Stimulated activated CD8-positive, alpha-beta memory T cell treated with anti-CD3 and anti-CD28 coated beads, Interleukin-4, amount 100 ng/mL, for 4 hours (primary cell): ENCODE measurements at regions not wholly inside any gene's neighbourhood (a gene's known extent, or its start where the extent isn't known, plus 50 kb on each side); places are given as distances from the start of the nearest gene placed in this dataset.

Experiments used
- DNase-seq, 2 donors: peaks; one replicate each; pipeline ENCODE4 v3.0.0-alpha.2; 2020; ENCODE audit warnings: low read depth in 2 of 2, low spot score in 1 of 2

- DNase-seq, result no peak
These were observed 110.8 kb upstream of the C1QTNF9B start for GRCh38 chr13:24007979-24008620.

GRCh38 chr13:24008679-24009078, 111.4 kb upstream of the C1QTNF9B start:
- DNase-seq, result no peak

GRCh38 chr13:24011266-24011665, 114.0 kb upstream of the C1QTNF9B start:
- DNase-seq, result no peak

GRCh38 chr13:24012648-24013047, 115.3 kb upstream of the C1QTNF9B start:
- DNase-seq, result no peak

GRCh38 chr13:24013189-24013588, 115.9 kb upstream of the C1QTNF9B start:
- DNase-seq, result no peak

GRCh38 chr13:24016046-24016445, 118.7 kb upstream of the C1QTNF9B start:
- DNase-seq, result no peak

GRCh38 chr13:24022568-24022967, 125.3 kb upstream of the C1QTNF9B start:
- no peak for DNase-seq

- no peak for DNase-seq
These were observed 125.8 kb upstream of the C1QTNF9B start for GRCh38 chr13:24023073-24023472.

GRCh38 chr13:24027494-24027893, 130.2 kb upstream of the C1QTNF9B start:
- no peak for DNase-seq

GRCh38 chr13:24032252-24032651, 128.3 kb upstream of the SPATA13 start:
- DNase-seq, result no peak

GRCh38 chr13:24032674-24033073, 127.8 kb upstream of the SPATA13 start:
- DNase-seq, result no peak

GRCh38 chr13:24033527-24034302, 126.8 kb upstream of the SPATA13 start:
- no peak for DNase-seq

GRCh38 chr13:24035411-24035810, 125.1 kb upstream of the SPATA13 start:
- DNase-seq, result no peak

GRCh38 chr13:24036115-24036514, 124.4 kb upstream of the SPATA13 start:
- no peak for DNase-seq

GRCh38 chr13:24038405-24038804, 122.1 kb upstream of the SPATA13 start:
- DNase-seq, result no peak

- DNase-seq, result no peak
These were observed 121.6 kb upstream of the SPATA13 start for GRCh38 chr13:24038841-24039330.

- DNase-seq, result no peak
These were observed 120.7 kb upstream of the SPATA13 start for GRCh38 chr13:24039621-24040475.

- DNase-seq, result no peak
These were observed 119.7 kb upstream of the SPATA13 start for GRCh38 chr13:24040835-24041234.

- DNase-seq, result no peak
These were observed 118.8 kb upstream of the SPATA13 start for GRCh38 chr13:24041651-24042225.

- no peak for DNase-seq
These were observed 117.6 kb upstream of the SPATA13 start for GRCh38 chr13:24042710-24043440.
